Loucy (cell line): ENCODE measurements at regions not wholly inside any gene's neighbourhood (a gene's known extent, or its start where the extent isn't known, plus 50 kb on each side); places are given as distances from the start of the nearest gene placed in this dataset.

Experiments
- H2AFZ ChIP-seq: fragments of 200-600 bp; sonication (generic); 2 replicates; pipeline ENCODE4 v1.6.0; 2016; ENCODE audit warnings: antibody characterized with exemption, mild to moderate bottlenecking, low read length, moderate library complexity
- H3F3A ChIP-seq: fragments of 200-600 bp; 2 replicates; pipeline ENCODE4 v1.6.0; 2016; ENCODE audit warnings: antibody characterized with exemption, low read depth, mild to moderate bottlenecking
- H3K27me3 ChIP-seq: fragments of 200-600 bp; sonication (generic); 2 replicates; pipeline ENCODE4 v1.6.1; 2014; ENCODE audit warnings: low read length, mild to moderate bottlenecking; ENCODE audit not compliant: insufficient read depth, poor library complexity, severe bottlenecking
- H3K36me3 ChIP-seq: fragments of 200-600 bp; sonication (generic); 2 replicates; pipeline ENCODE4 v1.6.1; 2016; ENCODE audit warnings: low read length; ENCODE audit not compliant: insufficient read depth
- H3K4me1 ChIP-seq: fragments of 200-600 bp; sonication (generic); 2 replicates; pipeline ENCODE4 v1.5.1; 2014; ENCODE audit warnings: low read length, mild to moderate bottlenecking; ENCODE audit not compliant: insufficient read depth, poor library complexity, severe bottlenecking
- H3K4me2 ChIP-seq: fragments of 200-600 bp; sonication (generic); 2 replicates; pipeline ENCODE4 v1.6.0; 2014; ENCODE audit warnings: antibody characterized with exemption, low read length, low read depth, mild to moderate bottlenecking; ENCODE audit not compliant: poor library complexity, severe bottlenecking
- H3K4me3 ChIP-seq: fragments of 200-600 bp; sonication (generic); 2 replicates; pipeline ENCODE4 v1.5.1; 2014; ENCODE audit warnings: low read length, mild to moderate bottlenecking, mixed read lengths; ENCODE audit not compliant: poor library complexity, severe bottlenecking
- H3K79me2 ChIP-seq: fragments of 200-600 bp; sonication (generic); 2 replicates; pipeline ENCODE4 v1.6.1; 2014; ENCODE audit warnings: low read length; ENCODE audit not compliant: insufficient read depth
- H3K9ac ChIP-seq: fragments of 200-600 bp; sonication (generic); 2 replicates; pipeline ENCODE4 v1.6.0; 2014; ENCODE audit warnings: mild to moderate bottlenecking, low read depth, low read length, moderate library complexity; ENCODE audit not compliant: poor library complexity, severe bottlenecking
- H3K9me2 ChIP-seq: fragments of 200-600 bp; sonication (generic); replicated peaks from 2 replicates; pipeline ENCODE4 v1.6.1; 2016; ENCODE audit warnings: low read depth, low read length, mixed read lengths
- H3K9me3 ChIP-seq: fragments of 200-600 bp; sonication (generic); 2 replicates; pipeline ENCODE4 v1.6.1; 2014; ENCODE audit warnings: mild to moderate bottlenecking, antibody characterized with exemption, low read length, low read depth; ENCODE audit not compliant: insufficient read depth
- H4K20me1 ChIP-seq: fragments of 200-600 bp; sonication (generic); 2 replicates; pipeline ENCODE4 v1.6.0; 2014; ENCODE audit warnings: antibody characterized with exemption, low read length, mild to moderate bottlenecking; ENCODE audit not compliant: insufficient read depth, poor library complexity, severe bottlenecking
- EZH2phosphoT487 ChIP-seq: fragments of 200-600 bp; IDR thresholded peaks from 2 replicates; pipeline ENCODE4 v1.6.1; 2018; ENCODE audit warnings: antibody characterized with exemption, mild to moderate bottlenecking, moderate library complexity, borderline replicate concordance
- TF ChIP-seq, protein P1 (sequence below): fragments of 200-600 bp; sonication (generic); conservative IDR thresholded peaks from 2 replicates; pipeline ENCODE4 v1.5.1; 2014; ENCODE audit warnings: mild to moderate bottlenecking, antibody characterized with exemption, low read length

DNA sequence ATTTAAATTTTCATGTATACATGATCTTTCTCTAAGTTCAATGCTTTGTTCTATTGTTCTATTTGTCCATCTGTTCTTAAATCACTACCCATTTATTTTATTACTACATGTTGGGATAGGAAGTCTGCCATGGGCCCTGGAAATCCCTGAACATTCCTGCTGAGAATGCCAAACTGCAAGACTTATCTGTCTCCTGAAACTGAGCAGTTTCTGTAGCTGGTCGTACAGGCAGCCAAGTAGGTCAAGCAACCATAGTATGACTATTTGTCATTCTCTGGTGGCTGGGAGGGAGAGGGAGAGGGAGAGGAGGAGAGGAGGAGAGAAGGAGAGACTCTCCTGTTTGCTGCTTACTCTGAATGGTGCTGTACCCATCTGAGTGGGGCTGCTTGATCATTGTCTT, 82.8 kb upstream of the SNX19 start:
- H3K9me2 ChIP-seq = no peaks in the 10 kb centered on the region
- no peak overlapping the region for H3K4me2 ChIP-seq
- H4K20me1 ChIP-seq = no peaks in the 10 kb centered on the region
- no peaks in the 10 kb centered on the region for H3K9me3 ChIP-seq
- TF ChIP-seq, protein P1, sequence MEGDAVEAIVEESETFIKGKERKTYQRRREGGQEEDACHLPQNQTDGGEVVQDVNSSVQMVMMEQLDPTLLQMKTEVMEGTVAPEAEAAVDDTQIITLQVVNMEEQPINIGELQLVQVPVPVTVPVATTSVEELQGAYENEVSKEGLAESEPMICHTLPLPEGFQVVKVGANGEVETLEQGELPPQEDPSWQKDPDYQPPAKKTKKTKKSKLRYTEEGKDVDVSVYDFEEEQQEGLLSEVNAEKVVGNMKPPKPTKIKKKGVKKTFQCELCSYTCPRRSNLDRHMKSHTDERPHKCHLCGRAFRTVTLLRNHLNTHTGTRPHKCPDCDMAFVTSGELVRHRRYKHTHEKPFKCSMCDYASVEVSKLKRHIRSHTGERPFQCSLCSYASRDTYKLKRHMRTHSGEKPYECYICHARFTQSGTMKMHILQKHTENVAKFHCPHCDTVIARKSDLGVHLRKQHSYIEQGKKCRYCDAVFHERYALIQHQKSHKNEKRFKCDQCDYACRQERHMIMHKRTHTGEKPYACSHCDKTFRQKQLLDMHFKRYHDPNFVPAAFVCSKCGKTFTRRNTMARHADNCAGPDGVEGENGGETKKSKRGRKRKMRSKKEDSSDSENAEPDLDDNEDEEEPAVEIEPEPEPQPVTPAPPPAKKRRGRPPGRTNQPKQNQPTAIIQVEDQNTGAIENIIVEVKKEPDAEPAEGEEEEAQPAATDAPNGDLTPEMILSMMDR = no peak
- TF ChIP-seq EZH2phosphoT487 = no peak
- no peaks in the 10 kb centered on the region for H3K27me3 ChIP-seq
- H2AFZ ChIP-seq = no peak overlapping the region
- no peaks in the 10 kb centered on the region for H3K4me1 ChIP-seq
- no peaks in the 10 kb centered on the region for H3K79me2 ChIP-seq
- H3F3A ChIP-seq = no peaks in the 10 kb centered on the region
- no peak overlapping the region for H3K4me3 ChIP-seq
- H3K36me3 ChIP-seq = no peaks in the 10 kb centered on the region
- H3K9ac ChIP-seq = no peak overlapping the region

DNA sequence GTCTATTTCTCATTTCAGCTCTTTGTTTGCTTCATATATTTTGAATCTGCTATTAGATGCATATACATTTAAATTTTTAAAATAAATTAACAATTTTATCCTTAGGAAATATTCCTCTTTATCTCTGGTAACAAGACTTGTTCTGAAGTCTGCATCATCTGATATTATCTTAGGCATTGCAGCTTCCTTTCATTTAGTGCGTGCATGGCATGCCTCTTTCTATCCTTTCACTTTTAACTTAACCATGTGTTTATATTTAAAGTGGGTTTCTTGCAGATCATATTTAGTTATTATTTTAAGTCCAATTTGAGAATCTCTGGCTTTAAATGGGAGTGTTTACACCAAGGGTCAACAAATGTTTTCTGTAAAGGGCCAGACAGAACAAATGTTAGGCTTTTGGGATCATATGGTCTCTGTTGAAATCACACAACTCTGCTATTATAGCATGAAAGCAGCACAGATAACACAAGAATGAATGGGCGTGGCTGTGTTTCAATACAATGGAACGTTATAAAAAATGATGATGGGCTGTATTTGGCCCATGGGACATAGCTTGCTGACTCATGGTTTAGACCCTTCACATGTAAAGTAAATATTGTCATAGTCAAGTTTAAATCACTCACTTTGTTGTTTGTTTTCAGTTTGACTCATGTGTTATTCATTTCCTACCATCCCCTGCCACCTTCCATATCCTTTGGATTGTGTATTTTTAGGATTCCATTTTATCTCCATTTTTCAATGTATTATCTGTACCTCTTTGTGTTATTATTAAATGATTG, 83.9 kb upstream of the SNX19 start:
- H3K79me2 ChIP-seq = no peaks in the 10 kb centered on the region
- H3K36me3 ChIP-seq = no peaks in the 10 kb centered on the region
- no peak overlapping the region for H3K9ac ChIP-seq
- H3K4me3 ChIP-seq = no peak overlapping the region
- H3K4me1 ChIP-seq = no peaks in the 10 kb centered on the region
- H3F3A ChIP-seq = no peaks in the 10 kb centered on the region
- no peaks in the 10 kb centered on the region for H4K20me1 ChIP-seq
- no peak overlapping the region for H2AFZ ChIP-seq
- H3K27me3 ChIP-seq = no peaks in the 10 kb centered on the region
- H3K9me2 ChIP-seq = no peaks in the 10 kb centered on the region
- no peaks in the 10 kb centered on the region for H3K9me3 ChIP-seq
- H3K4me2 ChIP-seq = no peak overlapping the region
- TF ChIP-seq, protein P1 = no peak
- TF ChIP-seq EZH2phosphoT487 = no peak

DNA sequence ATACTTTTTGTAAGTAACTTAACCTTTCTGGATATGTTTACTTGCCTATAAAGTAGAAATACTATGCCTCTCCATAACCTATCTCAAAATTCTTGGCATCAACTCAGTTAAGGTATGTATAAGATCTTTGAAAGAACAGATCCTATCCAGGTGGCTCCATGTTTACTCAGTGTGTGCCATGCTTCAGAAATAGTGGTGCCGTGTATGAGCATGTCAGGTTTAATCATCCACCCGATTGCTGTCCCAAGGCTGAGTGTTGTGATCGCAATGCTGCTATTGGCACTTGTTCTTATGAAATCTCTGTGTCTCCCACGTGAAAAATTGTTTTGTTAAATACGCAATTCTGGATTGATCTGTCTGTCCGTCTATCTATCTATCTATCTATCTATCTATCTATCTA, 85.9 kb upstream of the SNX19 start:
- Histone ChIP-seq H4K20me1 (no peaks in the 10 kb centered on the region), H3K9me2 (no peaks in the 10 kb centered on the region), H3K9me3 (no peaks in the 10 kb centered on the region), H2AFZ (no peak overlapping the region), H3K4me1 (no peaks in the 10 kb centered on the region), H3K9ac (no peak overlapping the region), H3K4me3 (no peak overlapping the region), H3K79me2 (no peaks in the 10 kb centered on the region), H3F3A (no peaks in the 10 kb centered on the region), H3K36me3 (no peaks in the 10 kb centered on the region), H3K27me3 (no peaks in the 10 kb centered on the region), H3K4me2 (no peak overlapping the region)
- TF ChIP-seq EZH2phosphoT487 = no peak
- TF ChIP-seq, protein P1 = no peak
